HPDE6-E6E7 (cell line): ENCODE measurements at regions not wholly inside any gene's neighbourhood (a gene's known extent, or its start where the extent isn't known, plus 50 kb on each side); places are given as distances from the start of the nearest gene placed in this dataset.
A peak's percentile ranks its signal among the peaks of the same experiment; 100 is the strongest.
"Not testable (repeated sequence)": the region's sequence is repeated elsewhere in the genome, so short reads cannot be mapped to it uniquely, and the experiment has no call there.

Experiments
- DNase-seq: peaks from one replicate; pipeline ENCODE4 v3.0.0; 2011; ENCODE audit warnings: missing footprints; ENCODE audit errors: extremely low spot score

- DNase-seq: no peak
Observed at GRCh38 chr4:77505958-77506319, 99.7 kb upstream of the CXCL13 start.

- no peak for DNase-seq
Observed at GRCh38 chr4:77510367-77510766, 95.3 kb upstream of the CXCL13 start.

- no peak for DNase-seq
Observed at GRCh38 chr4:77525538-77525937, 80.1 kb upstream of the CXCL13 start.

- DNase-seq: not testable (repeated sequence)
Observed at GRCh38 chr4:77527900-77528299, 77.7 kb upstream of the CXCL13 start.

GRCh38 chr4:77538144-77538543 lies 67.5 kb upstream of the CXCL13 start:
- DNase-seq: peak; percentile 72

GRCh38 chr4:77538574-77539157 lies 67.0 kb upstream of the CXCL13 start:
- DNase-seq: peak; percentile 39
